ENCODE measurements at regions not wholly inside any gene's neighbourhood (a gene's known extent, or its start where the extent isn't known, plus 50 kb on each side); places are given as distances from the start of the nearest gene placed in this dataset.

- H3K36me3 ChIP-seq, result no peaks in the 10 kb centered on the region
- no peaks in the 10 kb centered on the region for H3K4me1 ChIP-seq
- no peak overlapping the region for H3K4me3 ChIP-seq
- TF ChIP-seq CTCF (IDR thresholded peaks at IDR 0.05), result no peak
- intact Hi-C loops (cut with DNase I; ENCODE audit: low total_unique reads), result no loop called here
- no peak overlapping the region for H3K27ac ChIP-seq
- no peaks in the 10 kb centered on the region for H3K9me3 ChIP-seq
- H3K27me3 ChIP-seq, result no peaks in the 10 kb centered on the region
- no peak for DNase-seq
Measured at GRCh38 chr4:107391009-107391629, 328.9 kb downstream of the PAPSS1 start.

- Histone ChIP-seq H3K4me1 (no peaks in the 10 kb centered on the region), H3K36me3 (no peaks in the 10 kb centered on the region), H3K27me3 (no peaks in the 10 kb centered on the region), H3K9me3 (no peaks in the 10 kb centered on the region), H3K27ac (no peak overlapping the region), H3K4me3 (no peak overlapping the region)
- intact Hi-C loops (cut with DNase I; ENCODE audit: low total_unique reads), result no loop called here
- no peak for TF ChIP-seq CTCF (IDR thresholded peaks at IDR 0.05)
- no peak for DNase-seq
Measured at GRCh38 chr4:107389965-107390364, 330.1 kb downstream of the PAPSS1 start.

GRCh38 chr4:107388736-107389274 lies 331.2 kb downstream of the PAPSS1 start:
- intact Hi-C loops (cut with DNase I; ENCODE audit: low total_unique reads), result no loop called here
- Histone ChIP-seq H3K36me3 (no peaks in the 10 kb centered on the region), H3K27ac (no peak overlapping the region), H3K4me3 (no peak overlapping the region), H3K9me3 (no peaks in the 10 kb centered on the region), H3K4me1 (no peaks in the 10 kb centered on the region), H3K27me3 (no peaks in the 10 kb centered on the region)
- DNase-seq, result no peak
- TF ChIP-seq CTCF (IDR thresholded peaks at IDR 0.05), result no peak

- TF ChIP-seq CTCF (IDR thresholded peaks at IDR 0.05), result no peak
- intact Hi-C loops (cut with DNase I; ENCODE audit: low total_unique reads), result no loop called here
- Histone ChIP-seq H3K4me3 (no peak overlapping the region), H3K36me3 (no peaks in the 10 kb centered on the region), H3K9me3 (no peaks in the 10 kb centered on the region), H3K27ac (no peak overlapping the region), H3K4me1 (no peaks in the 10 kb centered on the region), H3K27me3 (no peaks in the 10 kb centered on the region)
- no peak for DNase-seq
Measured at GRCh38 chr4:107380836-107381438, 339.1 kb downstream of the PAPSS1 start.

GRCh38 chr4:107380190-107380589 lies 339.8 kb downstream of the PAPSS1 start:
- no peak for TF ChIP-seq CTCF (IDR thresholded peaks at IDR 0.05)
- no peak for DNase-seq
- Histone ChIP-seq H3K4me1 (no peaks in the 10 kb centered on the region), H3K9me3 (no peaks in the 10 kb centered on the region), H3K27me3 (no peaks in the 10 kb centered on the region), H3K4me3 (no peak overlapping the region), H3K27ac (no peak overlapping the region), H3K36me3 (no peaks in the 10 kb centered on the region)
- intact Hi-C loops (cut with DNase I; ENCODE audit: low total_unique reads), result no loop called here
